Colonic mucosa (tissue), 4 donors: ENCODE measurements at regions not wholly inside any gene's neighbourhood (a gene's known extent, or its start where the extent isn't known, plus 50 kb on each side); places are given as distances from the start of the nearest gene placed in this dataset.

Experiments
- DNase-seq: peaks from one replicate; pipeline ENCODE4 v3.0.0-alpha.2; 2020
- H3K27ac ChIP-seq: fragments of 200-600 bp; one replicate; pipeline ENCODE4 v1.8.0; 2021
- H3K27me3 ChIP-seq: fragments of 200-600 bp; one replicate; pipeline ENCODE4 v1.8.0; 2021
- H3K36me3 ChIP-seq: fragments of 200-600 bp; one replicate; pipeline ENCODE4 v1.8.0; 2021
- H3K4me1 ChIP-seq: fragments of 200-600 bp; one replicate; pipeline ENCODE4 v1.8.0; 2021; ENCODE audit warnings: mild to moderate bottlenecking
- H3K4me3 ChIP-seq: fragments of 200-600 bp; one replicate; pipeline ENCODE4 v1.8.0; 2021
- H3K9ac ChIP-seq, 2 donors: one replicate each; pipeline ENCODE4 v1.7.0; 2013; ENCODE audit warnings: control low read depth in 2 of 2, low read depth in 2 of 2, low read length in 2 of 2
- H3K9me3 ChIP-seq: fragments of 200-600 bp; one replicate; pipeline ENCODE4 v1.8.0; 2021
- intact Hi-C: fragments of 100-400 bp; cut with DNase I; formaldehyde crosslinking; loops from one replicate; pipeline ENCODE4 v1.14.1; 2022
- TF ChIP-seq, protein P1 (sequence below): fragments of 200-600 bp; IDR thresholded peaks from one replicate; pipeline ENCODE4 v1.8.0; 2022; ENCODE audit warnings: antibody characterized with exemption, mild to moderate bottlenecking
- donor health status: healthy.
- donor health status: DM: no; HTN: no; CAD: no.
- donor health status: DM: no; HTN: no; CAD: no.

DNA sequence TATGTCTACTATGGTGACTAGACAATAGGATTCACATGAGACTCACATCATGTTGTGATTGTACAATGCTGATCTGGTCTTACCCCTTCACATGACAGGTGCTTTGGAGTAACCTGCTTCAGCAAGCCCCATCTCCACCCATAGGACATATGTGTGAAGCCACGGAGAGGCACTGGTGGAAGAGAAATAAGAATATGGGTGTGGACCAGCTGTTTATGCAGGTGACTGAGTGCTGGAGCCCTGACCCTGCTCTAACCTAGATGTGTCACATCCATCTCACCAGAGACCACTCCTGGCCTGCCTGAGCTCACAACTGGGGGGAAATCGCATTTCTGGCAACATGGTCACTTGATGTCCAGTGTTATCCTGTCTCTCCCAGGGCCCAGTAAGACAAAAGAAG is 119.7 kb downstream of the GGTLC2 start:
- Histone ChIP-seq H3K9ac (no peak overlapping the region), H3K9me3 (no peaks in the 10 kb centered on the region), H3K27me3 (no peaks in the 10 kb centered on the region), H3K36me3 (no peaks in the 10 kb centered on the region), H3K4me3 (no peak overlapping the region), H3K27ac (no peak overlapping the region), H3K4me1 (no peaks in the 10 kb centered on the region)
- DNase-seq = no peak
- intact Hi-C loops = no loop called here
- TF ChIP-seq, protein P1, sequence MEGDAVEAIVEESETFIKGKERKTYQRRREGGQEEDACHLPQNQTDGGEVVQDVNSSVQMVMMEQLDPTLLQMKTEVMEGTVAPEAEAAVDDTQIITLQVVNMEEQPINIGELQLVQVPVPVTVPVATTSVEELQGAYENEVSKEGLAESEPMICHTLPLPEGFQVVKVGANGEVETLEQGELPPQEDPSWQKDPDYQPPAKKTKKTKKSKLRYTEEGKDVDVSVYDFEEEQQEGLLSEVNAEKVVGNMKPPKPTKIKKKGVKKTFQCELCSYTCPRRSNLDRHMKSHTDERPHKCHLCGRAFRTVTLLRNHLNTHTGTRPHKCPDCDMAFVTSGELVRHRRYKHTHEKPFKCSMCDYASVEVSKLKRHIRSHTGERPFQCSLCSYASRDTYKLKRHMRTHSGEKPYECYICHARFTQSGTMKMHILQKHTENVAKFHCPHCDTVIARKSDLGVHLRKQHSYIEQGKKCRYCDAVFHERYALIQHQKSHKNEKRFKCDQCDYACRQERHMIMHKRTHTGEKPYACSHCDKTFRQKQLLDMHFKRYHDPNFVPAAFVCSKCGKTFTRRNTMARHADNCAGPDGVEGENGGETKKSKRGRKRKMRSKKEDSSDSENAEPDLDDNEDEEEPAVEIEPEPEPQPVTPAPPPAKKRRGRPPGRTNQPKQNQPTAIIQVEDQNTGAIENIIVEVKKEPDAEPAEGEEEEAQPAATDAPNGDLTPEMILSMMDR = no peak

DNA sequence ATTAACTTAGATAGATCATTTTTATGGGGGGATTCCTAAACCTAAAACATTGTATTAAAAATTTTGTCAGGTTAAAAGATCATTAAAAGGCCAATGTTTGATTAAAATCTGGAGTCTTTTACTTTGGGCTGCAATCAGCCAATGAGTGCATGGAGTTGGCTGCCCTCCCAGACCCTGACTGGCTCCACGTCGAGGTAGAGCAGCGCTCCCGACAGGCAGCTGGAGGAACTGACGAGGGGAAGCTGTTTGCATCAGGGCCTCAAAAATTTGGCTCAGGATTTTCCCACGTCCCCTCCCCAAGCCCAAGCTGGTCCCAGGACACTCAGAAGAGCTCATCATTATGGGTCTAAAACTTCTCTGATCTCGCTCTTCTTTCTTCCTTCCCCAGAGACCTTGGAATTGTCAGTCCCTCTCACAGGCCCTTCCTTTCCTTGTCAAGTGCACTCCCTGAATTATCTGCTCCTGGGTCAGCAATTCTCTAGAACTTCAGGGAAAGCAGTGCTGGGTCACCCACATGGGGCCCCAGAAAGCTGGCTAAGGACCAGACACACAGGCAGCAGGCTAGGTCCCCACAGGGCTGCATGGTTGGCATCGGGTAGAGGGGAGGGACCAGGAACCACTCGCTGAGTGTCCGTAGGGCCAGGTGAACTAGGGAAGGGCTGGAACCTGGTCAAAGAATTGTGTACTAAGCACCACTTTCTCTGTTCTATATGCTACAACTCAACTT is 119.6 kb upstream of the IGLL5 start:
- no peak overlapping the region for H3K27ac ChIP-seq
- H3K9ac ChIP-seq = no peak overlapping the region
- intact Hi-C loops = no loop called here
- H3K4me3 ChIP-seq = no peak overlapping the region
- DNase-seq = peak; percentile 10
- no peaks in the 10 kb centered on the region for H3K9me3 ChIP-seq
- no peaks in the 10 kb centered on the region for H3K4me1 ChIP-seq
- no peaks in the 10 kb centered on the region for H3K36me3 ChIP-seq
- no peaks in the 10 kb centered on the region for H3K27me3 ChIP-seq
- TF ChIP-seq, protein P1 = no peak

DNA sequence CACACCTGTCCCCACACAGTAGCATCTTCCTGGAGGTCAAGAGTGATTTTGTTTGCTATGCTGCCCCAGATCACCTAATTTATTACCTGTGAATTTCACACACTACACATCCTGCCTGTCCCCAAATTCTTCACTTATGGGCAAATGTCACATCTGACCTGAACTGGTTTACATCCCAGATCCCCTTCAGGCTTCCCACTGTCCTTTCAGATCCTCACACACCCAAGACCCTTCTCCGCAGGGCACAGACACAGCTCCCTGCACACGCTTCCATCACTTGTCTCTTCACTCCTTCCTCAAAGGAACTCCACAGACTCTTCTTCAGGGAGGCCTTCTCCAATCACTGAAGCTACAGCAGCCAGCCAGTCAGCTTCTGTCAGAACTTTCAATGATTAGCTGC is 118.7 kb upstream of the IGLL5 start:
- Histone ChIP-seq H3K9ac (no peak overlapping the region), H3K4me1 (no peaks in the 10 kb centered on the region), H3K4me3 (no peak overlapping the region), H3K36me3 (no peaks in the 10 kb centered on the region), H3K9me3 (no peaks in the 10 kb centered on the region), H3K27ac (no peak overlapping the region), H3K27me3 (no peaks in the 10 kb centered on the region)
- TF ChIP-seq, protein P1 = no peak
- intact Hi-C loops = no loop called here
- no peak for DNase-seq

DNA sequence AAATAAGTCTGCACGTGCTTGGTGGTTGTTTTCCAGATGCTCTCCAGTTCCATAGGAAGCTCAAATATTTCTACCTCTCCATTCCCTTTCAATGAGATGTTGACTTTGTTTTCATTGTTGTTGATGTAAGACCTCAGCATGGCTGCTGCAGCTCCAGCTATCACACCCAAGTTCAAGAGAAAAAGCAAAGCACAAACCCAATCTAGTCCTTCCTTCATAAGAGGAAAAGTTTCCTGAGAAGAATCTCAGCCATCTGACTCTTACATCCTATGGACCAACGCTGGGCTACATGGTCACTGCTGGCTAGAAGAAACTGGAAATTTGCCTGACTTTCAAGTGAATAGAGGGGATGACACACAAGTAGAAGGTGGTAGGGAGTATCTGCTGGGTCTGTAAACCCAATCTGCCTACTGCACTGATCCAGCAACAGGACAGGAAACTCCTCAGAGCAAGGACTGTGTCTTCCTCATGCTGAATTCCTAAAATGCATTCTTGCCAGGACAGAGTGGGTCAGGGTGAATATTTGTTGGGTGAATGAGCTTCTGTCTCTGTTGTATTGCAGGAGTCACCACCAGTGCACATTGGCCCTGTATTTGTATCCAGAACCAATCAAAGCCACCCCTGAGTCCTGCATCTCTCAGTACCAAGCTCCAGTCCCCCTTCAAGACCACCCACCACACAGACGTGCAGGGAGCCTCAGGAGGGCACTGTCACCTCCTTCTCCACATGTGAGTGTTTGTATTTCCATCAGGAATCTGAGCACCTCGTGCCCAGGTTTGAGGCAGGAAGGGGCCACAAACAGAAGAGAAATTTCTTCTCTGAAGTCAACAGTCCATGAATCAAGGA is 118.0 kb upstream of the IGLL5 start:
- Histone ChIP-seq H3K9me3 (no peaks in the 10 kb centered on the region), H3K27ac (no peak overlapping the region), H3K4me1 (no peaks in the 10 kb centered on the region), H3K36me3 (no peaks in the 10 kb centered on the region), H3K9ac (no peak overlapping the region), H3K27me3 (no peaks in the 10 kb centered on the region), H3K4me3 (no peak overlapping the region)
- DNase-seq = no peak
- TF ChIP-seq, protein P1 = no peak
- intact Hi-C loops = no loop called here

DNA sequence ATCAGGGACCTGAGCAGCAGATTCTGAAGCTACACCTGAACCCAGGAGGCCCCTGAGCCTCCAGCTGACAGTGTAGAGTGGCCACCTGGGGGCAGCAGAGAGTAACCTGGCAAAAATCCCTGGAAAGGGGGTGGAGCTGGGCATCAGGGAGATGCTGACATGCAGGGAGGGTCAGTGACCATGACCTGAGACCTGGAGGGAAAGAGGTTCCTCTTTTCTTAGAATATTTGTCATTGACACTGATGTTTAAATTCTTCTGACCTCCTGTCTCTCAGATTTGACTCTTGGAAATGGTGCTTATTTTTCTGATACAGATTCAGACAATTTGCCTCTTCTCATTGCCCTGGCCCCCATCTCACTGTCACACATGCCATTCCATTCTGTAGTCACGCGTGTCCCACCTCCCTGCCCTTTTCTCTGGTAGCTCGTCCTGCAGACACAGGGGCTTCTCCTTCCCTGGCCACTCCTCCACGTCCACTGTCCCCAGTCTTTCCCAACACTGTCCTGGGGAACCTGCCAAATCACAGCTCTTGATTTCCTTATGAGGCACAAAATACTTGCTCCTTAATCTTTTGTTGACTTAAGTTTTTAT is 117.2 kb upstream of the IGLL5 start:
- Histone ChIP-seq H3K36me3 (no peaks in the 10 kb centered on the region), H3K27ac (no peak overlapping the region), H3K27me3 (no peaks in the 10 kb centered on the region), H3K9ac (no peak overlapping the region), H3K4me3 (no peak overlapping the region), H3K4me1 (no peaks in the 10 kb centered on the region), H3K9me3 (no peaks in the 10 kb centered on the region)
- TF ChIP-seq, protein P1 = peak; percentile 73
- peak; percentile 77 for DNase-seq
- intact Hi-C loops = no loop called here
